K562 (cell line): ENCODE measurements at regions not wholly inside any gene's neighbourhood (a gene's known extent, or its start where the extent isn't known, plus 50 kb on each side); places are given as distances from the start of the nearest gene placed in this dataset.
A peak's percentile ranks its signal among the peaks of the same experiment; 100 is the strongest.

Experiments
- DEAF1 ChIP-seq: fragments of 450-650 bp; formaldehyde crosslinking; IDR thresholded peaks from 2 replicates; pipeline ENCODE4 v1.4.0; 2020; ENCODE audit warnings: mild to moderate bottlenecking, moderate library complexity
- FOXP4 ChIP-seq: sonication (generic); formaldehyde crosslinking; IDR thresholded peaks from 2 replicates; pipeline ENCODE4 v1.8.0; 2022; ENCODE audit warnings: mild to moderate bottlenecking, missing genetic modification reagents, borderline replicate concordance
- GTF2A2 ChIP-seq: IDR thresholded peaks from 2 replicates; pipeline ENCODE4 v1.6.1; 2016; ENCODE audit warnings: mild to moderate bottlenecking, missing genetic modification characterization, missing compliant biosample characterization
- NBN ChIP-seq: fragments of 450-650 bp; IDR thresholded peaks from 2 replicates; pipeline ENCODE4 v1.6.1; 2016; ENCODE audit warnings: low read depth, mild to moderate bottlenecking
- PTTG1 ChIP-seq: fragments of 450-650 bp; IDR thresholded peaks from 2 replicates; pipeline ENCODE4 v1.6.1; 2016; ENCODE audit warnings: low read depth, mild to moderate bottlenecking, missing genetic modification characterization, missing compliant biosample characterization
- SLC30A9 ChIP-seq: fragments of 250-450 bp; sonication (Bioruptor Pico); IDR thresholded peaks from 2 replicates; pipeline ENCODE4 v1.8.0; 2022; ENCODE audit warnings: mild to moderate bottlenecking, moderate library complexity
- SNIP1 ChIP-seq: fragments of 450-650 bp; IDR thresholded peaks from 2 replicates; pipeline ENCODE4 v1.7.1; 2017; ENCODE audit warnings: low read depth, mild to moderate bottlenecking
- ZBTB8A ChIP-seq: fragments of 450-650 bp; IDR thresholded peaks from 2 replicates; pipeline ENCODE4 v1.6.1; 2018; ENCODE audit warnings: mild to moderate bottlenecking, moderate library complexity; ENCODE audit not compliant: partially characterized antibody
- ZMIZ1 ChIP-seq, 2 experiments: fragments of 150-350 bp in 1 of 2; IDR thresholded peaks; 2 replicates each; pipeline ENCODE4 v1.6.1; 2012 to 2016; ENCODE audit warnings: low read depth in 2 of 2, low read length in 2 of 2, mild to moderate bottlenecking in 1 of 2, moderate library complexity in 1 of 2
- ZNF217 ChIP-seq: sonication (generic); formaldehyde crosslinking; IDR thresholded peaks from 2 replicates; pipeline ENCODE4 v1.8.0; 2022; ENCODE audit warnings: mild to moderate bottlenecking, missing genetic modification reagents
- ZNF311 ChIP-seq: fragments of 250-450 bp; sonication (Bioruptor Pico); IDR thresholded peaks from 2 replicates; pipeline ENCODE4 v1.4.0; 2020; ENCODE audit warnings: mild to moderate bottlenecking, moderate library complexity
- ZNF395 ChIP-seq: fragments of 200-800 bp; sonication (Bioruptor generic); IDR thresholded peaks from 2 replicates; pipeline ENCODE4 v1.6.1; 2017; ENCODE audit warnings: missing genetic modification characterization, missing compliant biosample characterization
- ZNF717 ChIP-seq: fragments of 250-450 bp; sonication (Bioruptor Pico); IDR thresholded peaks from 2 replicates; pipeline ENCODE4 v1.5.0; 2021
- ZNF785 ChIP-seq: fragments of 250-450 bp; sonication (Bioruptor Pico); IDR thresholded peaks from 2 replicates; pipeline ENCODE4 v1.4.0; 2020; ENCODE audit warnings: mild to moderate bottlenecking

- TF ChIP-seq ZMIZ1 (IDR thresholded peaks at IDR 0.05; ENCODE audit: low read depth in 2 of 2, low read length in 2 of 2): no peak
- peak; percentile 53; the same call in 1 of the 2 replicates for TF ChIP-seq NBN
- no peak for TF ChIP-seq ZBTB8A
- 0 out of 2 replicates have a peak, but pooled peaks have one; percentile 17 for TF ChIP-seq DEAF1 (CRISPR knock-in tag)
- TF ChIP-seq GTF2A2 (tag): no peak
- TF ChIP-seq ZNF717: 0 out of 2 replicates have a peak, but pooled peaks have one; percentile 31
- TF ChIP-seq ZNF395: no peak
- TF ChIP-seq ZNF785 (CRISPR knock-in tag): no peak
- no peak for TF ChIP-seq ZNF217 (CRISPR knock-in tag)
- no peak for TF ChIP-seq PTTG1 (tag)
- no peak for TF ChIP-seq SLC30A9 (CRISPR knock-in tag)
- 0 out of 2 replicates have a peak, but pooled peaks have one; percentile 59 for TF ChIP-seq ZNF311 (CRISPR knock-in tag)
- TF ChIP-seq FOXP4 (CRISPR knock-in tag): no peak
- TF ChIP-seq SNIP1: no peak
These were observed 64.3 kb downstream of the ELAPOR2 start (continued) for GRCh38 chr7:86995052-86995725.
